ENCODE measurements at regions not wholly inside any gene's neighbourhood (a gene's known extent, or its start where the extent isn't known, plus 50 kb on each side); places are given as distances from the start of the nearest gene placed in this dataset.

DNA sequence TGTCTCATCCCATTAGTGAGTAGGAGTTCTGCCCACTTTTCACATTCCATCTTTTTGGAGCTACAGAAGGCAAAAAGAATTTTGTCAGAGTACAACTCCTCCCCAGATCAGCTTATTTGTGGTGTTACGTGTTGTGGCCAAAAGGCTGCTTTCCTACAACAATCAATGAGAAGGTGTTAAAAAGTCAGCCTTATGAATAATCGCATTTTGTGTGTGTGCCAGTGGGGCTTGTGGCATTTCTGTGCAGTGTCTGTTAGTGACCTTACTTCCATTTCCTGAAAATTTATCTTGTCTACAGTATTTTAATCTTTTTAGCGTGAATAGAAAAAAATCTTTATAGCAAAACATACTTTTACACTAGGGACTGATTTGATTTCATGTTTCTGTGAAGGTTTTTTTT lies 458.3 kb upstream of the LCORL start:
- no peak overlapping the region for H3K4me3 ChIP-seq (ENCODE audit: insufficient read depth, low read length, poor library complexity, severe bottlenecking)
- peaks cover 9% of the 10 kb centered on the region; the same call in 1 of the 2 replicates for H3K9me3 ChIP-seq (ENCODE audit: insufficient read depth, low read length)
- H3K36me3 ChIP-seq (ENCODE audit: low read length) = no peaks in the 10 kb centered on the region
- H2AFZ ChIP-seq (ENCODE audit: low read depth, low read length, severe bottlenecking) = no peak overlapping the region
- no peaks in the 10 kb centered on the region for H3K27me3 ChIP-seq (ENCODE audit: low read length)
- H4K20me1 ChIP-seq (ENCODE audit: low read depth, low read length) = no peaks in the 10 kb centered on the region
- H3K4me2 ChIP-seq (ENCODE audit: low read depth, low read length, poor library complexity, severe bottlenecking) = no peak overlapping the region
- no peak overlapping the region for H3K9ac ChIP-seq (ENCODE audit: low read length)
- H3F3A ChIP-seq (ENCODE audit: insufficient read depth) = no peaks in the 10 kb centered on the region
- no peak overlapping the region for H3K27ac ChIP-seq (ENCODE audit: low read depth, low read length)
- no peak for TF ChIP-seq EZH2phosphoT487 (conservative IDR thresholded peaks at IDR 0.05; ENCODE audit: low read length)
- TF ChIP-seq, protein P1, sequence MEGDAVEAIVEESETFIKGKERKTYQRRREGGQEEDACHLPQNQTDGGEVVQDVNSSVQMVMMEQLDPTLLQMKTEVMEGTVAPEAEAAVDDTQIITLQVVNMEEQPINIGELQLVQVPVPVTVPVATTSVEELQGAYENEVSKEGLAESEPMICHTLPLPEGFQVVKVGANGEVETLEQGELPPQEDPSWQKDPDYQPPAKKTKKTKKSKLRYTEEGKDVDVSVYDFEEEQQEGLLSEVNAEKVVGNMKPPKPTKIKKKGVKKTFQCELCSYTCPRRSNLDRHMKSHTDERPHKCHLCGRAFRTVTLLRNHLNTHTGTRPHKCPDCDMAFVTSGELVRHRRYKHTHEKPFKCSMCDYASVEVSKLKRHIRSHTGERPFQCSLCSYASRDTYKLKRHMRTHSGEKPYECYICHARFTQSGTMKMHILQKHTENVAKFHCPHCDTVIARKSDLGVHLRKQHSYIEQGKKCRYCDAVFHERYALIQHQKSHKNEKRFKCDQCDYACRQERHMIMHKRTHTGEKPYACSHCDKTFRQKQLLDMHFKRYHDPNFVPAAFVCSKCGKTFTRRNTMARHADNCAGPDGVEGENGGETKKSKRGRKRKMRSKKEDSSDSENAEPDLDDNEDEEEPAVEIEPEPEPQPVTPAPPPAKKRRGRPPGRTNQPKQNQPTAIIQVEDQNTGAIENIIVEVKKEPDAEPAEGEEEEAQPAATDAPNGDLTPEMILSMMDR (IDR thresholded peaks at IDR 0.05; ENCODE audit: insufficient read depth, low read length, poor library complexity, severe bottlenecking) = no peak
- H3K9me2 ChIP-seq (replicated peaks; ENCODE audit: insufficient read depth, low read length) = no peaks in the 10 kb centered on the region
- no peaks in the 10 kb centered on the region for H3K79me2 ChIP-seq (ENCODE audit: insufficient read depth, low read length)

DNA sequence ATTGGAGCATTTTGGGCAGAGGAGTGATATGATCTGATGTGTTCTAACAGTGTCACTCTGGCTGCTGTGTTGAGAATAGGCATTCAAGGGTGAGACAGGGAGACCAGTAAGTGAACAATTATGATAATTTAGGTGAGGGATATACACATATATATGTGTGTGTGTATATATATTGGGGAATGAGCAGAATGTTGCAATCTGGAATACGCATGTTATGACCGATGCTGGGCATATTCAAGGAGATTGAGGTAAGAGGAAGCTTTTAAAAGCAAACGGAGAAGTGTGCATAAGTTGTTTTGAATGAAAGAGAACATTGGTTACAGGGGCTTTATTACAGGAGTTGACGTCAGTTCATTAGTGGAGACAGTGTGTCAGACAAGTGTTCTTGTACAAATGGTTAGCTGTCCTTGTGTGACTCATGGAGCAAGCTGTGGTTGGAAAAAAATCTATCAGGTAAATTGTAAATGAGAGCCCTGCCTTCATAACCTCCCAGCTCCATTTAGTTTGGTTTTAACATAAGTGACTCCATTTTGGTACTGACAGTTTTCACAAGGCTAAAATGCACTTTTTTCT lies 442.5 kb upstream of the LCORL start:
- no peaks in the 10 kb centered on the region for H3F3A ChIP-seq (ENCODE audit: insufficient read depth)
- no peak overlapping the region for H3K4me3 ChIP-seq (ENCODE audit: insufficient read depth, low read length, poor library complexity, severe bottlenecking)
- no peaks in the 10 kb centered on the region for H3K36me3 ChIP-seq (ENCODE audit: low read length)
- H2AFZ ChIP-seq (ENCODE audit: low read depth, low read length, severe bottlenecking) = no peak overlapping the region
- H4K20me1 ChIP-seq (ENCODE audit: low read depth, low read length) = no peaks in the 10 kb centered on the region
- H3K9me2 ChIP-seq (replicated peaks; ENCODE audit: insufficient read depth, low read length) = no peaks in the 10 kb centered on the region
- H3K27me3 ChIP-seq (ENCODE audit: low read length) = no peaks in the 10 kb centered on the region
- TF ChIP-seq EZH2phosphoT487 (conservative IDR thresholded peaks at IDR 0.05; ENCODE audit: low read length) = no peak
- TF ChIP-seq, protein P1 (IDR thresholded peaks at IDR 0.05; ENCODE audit: insufficient read depth, low read length, poor library complexity, severe bottlenecking) = no peak
- no peak overlapping the region for H3K27ac ChIP-seq (ENCODE audit: low read depth, low read length)
- no peaks in the 10 kb centered on the region for H3K9me3 ChIP-seq (ENCODE audit: insufficient read depth, low read length)
- no peak overlapping the region for H3K4me2 ChIP-seq (ENCODE audit: low read depth, low read length, poor library complexity, severe bottlenecking)
- H3K79me2 ChIP-seq (ENCODE audit: insufficient read depth, low read length) = no peaks in the 10 kb centered on the region
- no peak overlapping the region for H3K9ac ChIP-seq (ENCODE audit: low read length)

DNA sequence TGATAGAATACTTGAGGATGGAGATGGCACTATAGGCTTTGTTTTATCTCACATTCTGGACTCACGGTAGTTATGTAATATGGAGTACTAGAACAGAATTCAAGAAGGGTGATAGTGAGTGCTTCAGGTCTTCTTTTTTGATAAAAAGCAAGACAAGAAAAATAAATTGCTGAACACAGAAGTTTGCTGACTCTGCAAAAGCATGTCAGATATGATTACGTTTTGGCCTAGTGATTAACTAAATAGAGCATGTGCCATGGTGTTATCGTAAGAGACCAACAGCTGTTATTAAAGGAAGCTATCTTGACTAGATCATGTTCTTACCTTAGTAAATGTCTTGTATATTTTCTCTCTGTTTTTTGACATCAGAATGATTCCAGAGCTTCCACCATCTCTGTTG lies 436.9 kb upstream of the LCORL start:
- no peak overlapping the region for H3K27ac ChIP-seq (ENCODE audit: low read depth, low read length)
- H3K9me2 ChIP-seq (replicated peaks; ENCODE audit: insufficient read depth, low read length) = no peaks in the 10 kb centered on the region
- TF ChIP-seq, protein P1 (IDR thresholded peaks at IDR 0.05; ENCODE audit: insufficient read depth, low read length, poor library complexity, severe bottlenecking) = no peak
- no peak for TF ChIP-seq EZH2phosphoT487 (conservative IDR thresholded peaks at IDR 0.05; ENCODE audit: low read length)
- H3K4me3 ChIP-seq (ENCODE audit: insufficient read depth, low read length, poor library complexity, severe bottlenecking) = no peak overlapping the region
- no peaks in the 10 kb centered on the region for H4K20me1 ChIP-seq (ENCODE audit: low read depth, low read length)
- no peaks in the 10 kb centered on the region for H3F3A ChIP-seq (ENCODE audit: insufficient read depth)
- H3K27me3 ChIP-seq (ENCODE audit: low read length) = no peaks in the 10 kb centered on the region
- H3K9me3 ChIP-seq (ENCODE audit: insufficient read depth, low read length) = no peaks in the 10 kb centered on the region
- H3K4me2 ChIP-seq (ENCODE audit: low read depth, low read length, poor library complexity, severe bottlenecking) = no peak overlapping the region
- H3K79me2 ChIP-seq (ENCODE audit: insufficient read depth, low read length) = no peaks in the 10 kb centered on the region
- no peak overlapping the region for H2AFZ ChIP-seq (ENCODE audit: low read depth, low read length, severe bottlenecking)
- H3K9ac ChIP-seq (ENCODE audit: low read length) = no peak overlapping the region
- H3K36me3 ChIP-seq (ENCODE audit: low read length) = no peaks in the 10 kb centered on the region

Data from SU-DHL-6 (cell line).